Right lobe of liver (tissue), 6 donors: ENCODE measurements at regions not wholly inside any gene's neighbourhood (a gene's known extent, or its start where the extent isn't known, plus 50 kb on each side); places are given as distances from the start of the nearest gene placed in this dataset.

Experiments
- ATAC-seq, 4 donors: fragments of 200-7000 bp; cut with Tn5 transposase; one replicate each; pipeline ENCODE4 v1.9.1; 2020; ENCODE audit warnings: mild to moderate bottlenecking in 4 of 4, moderate library complexity in 4 of 4
- DNase-seq, 3 donors: peaks; one replicate each; pipeline ENCODE4 v3.0.0-alpha.2; 2020
- H3K27ac ChIP-seq, 3 donors: fragments of 200-600 bp; one replicate each; pipeline ENCODE4 v1.8.0; 2022
- H3K27me3 ChIP-seq, 2 donors: fragments of 200-600 bp; one replicate each; pipeline ENCODE4 v1.8.0; 2022
- H3K36me3 ChIP-seq, 4 donors: fragments of 200-600 bp; sonication (generic) in 1 of 4; one replicate each; pipeline versions ENCODE4 v1.5.1 to v1.8.0; 2017 to 2022; ENCODE audit warnings: control low read depth in 1 of 4
- H3K4me1 ChIP-seq, 4 donors: fragments of 200-600 bp; sonication (generic) in 1 of 4; one replicate each; pipeline versions ENCODE4 v1.5.1 to v1.8.0; 2017 to 2022; ENCODE audit warnings: control low read depth in 1 of 4
- H3K4me3 ChIP-seq, 3 donors: fragments of 200-600 bp; one replicate each; pipeline ENCODE4 v1.8.0; 2022
- H3K9me3 ChIP-seq, 4 donors: fragments of 200-600 bp; sonication (generic) in 1 of 4; one replicate each; pipeline versions ENCODE4 v1.5.1 to v1.8.0; 2017 to 2022; ENCODE audit warnings: control low read depth in 1 of 4
- CTCF ChIP-seq, 4 donors: fragments of 200-600 bp in 3 of 4; fragments of 450-650 bp in 1 of 4; IDR thresholded peaks; one replicate each; pipeline versions ENCODE4 v1.5.1 to v1.8.0; 2016 to 2022; ENCODE audit warnings: antibody characterized with exemption in 4 of 4, mild to moderate bottlenecking in 2 of 4
- POLR2A ChIP-seq: fragments of 450-650 bp; IDR thresholded peaks from one replicate; pipeline ENCODE4 v1.6.1; 2017; ENCODE audit warnings: antibody characterized with exemption, mild to moderate bottlenecking
- whole genome bisulfite sequencing: methylation state at CpG from one replicate; pipeline ENCODE4 v1.1.6; 2018; ENCODE audit warnings: low coverage, low lambda C conversion rate; ENCODE audit not compliant: insufficient coverage; ENCODE audit errors: missing lambda C conversion rate; 5-methylcytosine and 5-hydroxymethylcytosine counted together
- intact Hi-C, 2 donors: fragments of 100-400 bp; cut with DNase I; formaldehyde crosslinking; loops; one replicate each; pipeline versions ENCODE4 v1.11.2 to v1.14.1; 2022
- donor health status: DM: no; HTN: yes; CAD: no.
- donor health status: DM: no; HTN: no; CAD: no.
- donor health status: DM: no; HTN: no; CAD: no.
- donor health status: DM: no; HTN: yes; CAD: no.
- donor health status: DM: no; HTN: yes; CAD: no.

GRCh38 chr2:22904126-22904684 lies 480.8 kb upstream of the KLHL29 start:
- TF ChIP-seq POLR2A (no peak), CTCF (IDR thresholded peaks at IDR 0.05) (peak; percentile 38 to 56 (median 48))
- H3K9me3 ChIP-seq, result no peaks in the 10 kb centered on the region
- intact Hi-C loops, result no loop called here
- DNase-seq, result peak in 2 of 3 donors; percentile 45 to 50
- 39% methylated on average over 6 of the region's 6 CpGs for WGBS
- H3K4me3 ChIP-seq, result no peak overlapping the region
- no peaks in the 10 kb centered on the region for H3K36me3 ChIP-seq
- H3K27ac ChIP-seq, result no peak overlapping the region
- H3K4me1 ChIP-seq, result peaks cover 0 to 8% (median under 1%) of the 10 kb centered on the region in 4 donors
- H3K27me3 ChIP-seq, result no peaks in the 10 kb centered on the region
- ATAC-seq, result peak; percentile 44 to 67 (median 62)

GRCh38 chr2:22907330-22907729 lies 477.6 kb upstream of the KLHL29 start:
- no peak overlapping the region for H3K27ac ChIP-seq
- no peaks in the 10 kb centered on the region for H3K27me3 ChIP-seq
- TF ChIP-seq POLR2A (no peak), CTCF (IDR thresholded peaks at IDR 0.05) (no peak)
- no peaks in the 10 kb centered on the region for H3K9me3 ChIP-seq
- peak; percentile 59 to 81 (median 70) for ATAC-seq
- 64% methylated on average over 2 of the region's 2 CpGs for WGBS
- intact Hi-C loops, result no loop called here
- peak in 1 of 3 donors; percentile 50 for DNase-seq
- peaks cover 0 to 8% (median under 1%) of the 10 kb centered on the region in 4 donors for H3K4me1 ChIP-seq
- H3K36me3 ChIP-seq, result no peaks in the 10 kb centered on the region
- no peak overlapping the region for H3K4me3 ChIP-seq

GRCh38 chr2:22912398-22912797 lies 472.6 kb upstream of the KLHL29 start:
- no peaks in the 10 kb centered on the region for H3K4me1 ChIP-seq
- H3K36me3 ChIP-seq, result no peaks in the 10 kb centered on the region
- no peaks in the 10 kb centered on the region for H3K27me3 ChIP-seq
- no peak for DNase-seq
- WGBS, result 69% methylated on average over 2 of the region's 3 CpGs
- intact Hi-C loops, result no loop called here
- H3K4me3 ChIP-seq, result no peak overlapping the region
- H3K9me3 ChIP-seq, result no peaks in the 10 kb centered on the region
- ATAC-seq, result no peak
- H3K27ac ChIP-seq, result no peak overlapping the region
- TF ChIP-seq POLR2A (no peak), CTCF (IDR thresholded peaks at IDR 0.05) (no peak)

- Histone ChIP-seq H3K9me3 (no peaks in the 10 kb centered on the region), H3K4me1 (no peaks in the 10 kb centered on the region), H3K27me3 (no peaks in the 10 kb centered on the region), H3K4me3 (no peak overlapping the region), H3K36me3 (no peaks in the 10 kb centered on the region), H3K27ac (no peak overlapping the region)
- ATAC-seq (no peak), DNase-seq (no peak)
- 55% methylated on average over 1 of the region's 1 CpG for WGBS
- intact Hi-C loops, result no loop called here
- TF ChIP-seq POLR2A (no peak), CTCF (IDR thresholded peaks at IDR 0.05) (no peak)
These were observed 455.0 kb upstream of the KLHL29 start for GRCh38 chr2:22929998-22930397.

GRCh38 chr2:22930781-22931180 lies 454.2 kb upstream of the KLHL29 start:
- DNase-seq, result no peak
- H3K9me3 ChIP-seq, result no peaks in the 10 kb centered on the region
- H3K27me3 ChIP-seq, result no peaks in the 10 kb centered on the region
- no peaks in the 10 kb centered on the region for H3K4me1 ChIP-seq
- no peaks in the 10 kb centered on the region for H3K36me3 ChIP-seq
- WGBS, result 52% methylated on average over 5 of the region's 6 CpGs
- no peak for ATAC-seq
- H3K4me3 ChIP-seq, result no peak overlapping the region
- H3K27ac ChIP-seq, result no peak overlapping the region
- intact Hi-C loops, result no loop called here
- no peak for TF ChIP-seq POLR2A
- no peak for TF ChIP-seq CTCF (IDR thresholded peaks at IDR 0.05)
